RPMI7951 (cell line): ENCODE measurements at regions not wholly inside any gene's neighbourhood (a gene's known extent, or its start where the extent isn't known, plus 50 kb on each side); places are given as distances from the start of the nearest gene placed in this dataset.

Experiments
- DNase-seq: peaks from one replicate; pipeline ENCODE4 v3.0.0-alpha.2; 2012; ENCODE audit warnings: low read depth

DNA sequence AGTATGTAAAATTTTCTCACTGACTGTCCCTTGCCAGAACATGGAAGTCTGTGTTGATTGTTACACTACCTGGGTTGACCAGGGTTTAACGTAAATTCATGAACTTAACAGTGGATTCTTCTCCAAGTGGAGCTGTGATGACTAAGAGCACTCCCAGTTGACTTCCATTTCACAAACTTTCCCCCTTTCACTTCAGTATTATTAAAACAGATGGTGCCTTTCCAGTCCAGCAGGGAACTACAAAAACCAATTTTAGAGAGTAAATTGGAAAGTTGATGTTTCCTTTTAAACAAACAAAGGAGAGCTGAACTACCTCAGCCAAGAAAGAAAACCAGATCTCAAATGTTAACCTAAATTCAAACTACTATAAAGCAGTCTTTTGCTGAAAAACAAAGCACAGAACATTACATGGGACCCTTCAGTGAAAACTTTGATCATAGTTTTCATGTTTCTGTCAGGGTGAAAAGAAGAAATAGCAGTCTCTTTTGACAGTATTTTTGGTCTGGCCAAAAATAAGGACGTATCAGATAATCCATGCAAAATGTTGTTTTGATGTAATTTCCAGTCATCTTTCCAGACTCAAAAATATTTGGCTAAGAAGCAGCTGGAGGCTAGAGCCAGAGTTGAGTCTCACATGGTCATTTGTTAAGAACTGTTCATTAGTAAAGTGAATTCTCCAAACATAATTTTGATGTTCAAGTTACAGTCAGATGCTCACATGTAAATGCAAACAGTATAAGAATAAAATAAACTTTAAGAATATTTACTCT lies 479.9 kb upstream of the AKR1E2 start:
- DNase-seq, result peak; percentile 55

DNA sequence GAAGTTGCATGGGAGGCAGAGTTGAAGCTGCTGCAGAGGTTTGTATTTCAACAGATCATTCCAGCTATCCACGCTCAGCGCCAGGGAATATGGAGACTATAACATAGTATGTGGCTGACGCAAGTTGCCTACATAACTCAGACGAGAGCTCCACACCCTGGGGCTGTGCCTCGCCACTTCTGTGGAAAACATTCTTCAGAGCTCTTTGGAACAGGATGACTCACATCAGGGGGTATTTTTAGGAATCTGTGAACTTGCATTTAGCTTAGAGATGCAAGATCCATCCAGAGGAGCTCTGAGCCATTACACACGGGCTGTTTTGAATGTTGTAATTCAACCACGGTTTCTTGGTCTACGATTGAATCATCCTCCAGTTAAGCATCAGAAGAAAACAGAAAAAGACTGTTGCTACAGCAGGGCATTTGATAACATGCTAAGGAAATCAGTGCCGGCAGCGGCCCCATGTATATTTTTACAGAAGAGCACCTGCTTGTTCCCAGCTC lies 481.5 kb upstream of the AKR1E2 start:
- peak; percentile 100 for DNase-seq

DNA sequence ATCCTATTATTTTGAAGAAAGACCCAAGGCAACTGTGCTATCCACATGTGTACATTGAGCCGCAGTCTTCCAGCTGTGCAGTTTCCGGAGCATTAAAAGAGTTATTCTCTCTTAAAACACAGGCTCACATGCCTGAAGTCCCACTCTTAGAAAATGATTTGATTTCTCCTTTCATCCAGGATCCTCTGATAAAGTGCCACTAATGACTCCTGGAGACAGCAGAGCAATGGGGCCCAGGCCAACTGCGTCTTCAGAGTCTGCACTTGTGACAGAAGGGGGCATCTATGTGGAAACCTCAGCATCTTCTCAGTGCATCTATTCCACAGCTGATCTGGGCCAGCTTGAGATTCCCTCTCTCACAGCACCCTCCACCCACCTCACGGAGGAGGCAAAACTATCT lies 482.1 kb upstream of the AKR1E2 start:
- DNase-seq, result peak; percentile 64

GRCh38 chr10:4343091-4343490 lies 482.9 kb upstream of the AKR1E2 start:
- DNase-seq, result no peak

GRCh38 chr10:4338768-4339167 lies 487.2 kb upstream of the AKR1E2 start:
- no peak for DNase-seq

DNA sequence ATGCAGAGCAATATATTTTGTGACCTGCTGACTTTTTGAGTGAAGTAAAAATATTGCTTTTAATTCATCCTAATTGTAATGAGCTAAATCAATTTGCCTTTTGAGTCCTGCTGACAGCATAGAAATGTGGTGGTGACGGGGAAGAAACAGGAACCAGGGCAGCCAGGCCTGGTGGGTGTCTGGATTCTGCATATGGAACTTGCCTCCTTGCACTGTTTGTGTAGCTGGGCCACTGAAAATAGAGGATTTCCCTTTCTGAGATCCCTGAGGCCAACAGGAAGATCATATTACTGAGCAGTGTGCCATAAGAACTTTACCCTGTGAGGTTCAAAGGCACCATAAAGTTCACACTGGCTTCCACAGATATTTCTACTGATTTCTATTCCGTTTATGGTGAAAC lies 488.4 kb upstream of the AKR1E2 start:
- no peak for DNase-seq

GRCh38 chr10:4334871-4335270 lies 491.1 kb upstream of the AKR1E2 start:
- peak; percentile 55 for DNase-seq

GRCh38 chr10:4334015-4334414 lies 492.0 kb upstream of the AKR1E2 start:
- DNase-seq, result no peak

- DNase-seq, result no peak
Observed at GRCh38 chr10:4333459-4333894, 492.5 kb upstream of the AKR1E2 start.

DNA sequence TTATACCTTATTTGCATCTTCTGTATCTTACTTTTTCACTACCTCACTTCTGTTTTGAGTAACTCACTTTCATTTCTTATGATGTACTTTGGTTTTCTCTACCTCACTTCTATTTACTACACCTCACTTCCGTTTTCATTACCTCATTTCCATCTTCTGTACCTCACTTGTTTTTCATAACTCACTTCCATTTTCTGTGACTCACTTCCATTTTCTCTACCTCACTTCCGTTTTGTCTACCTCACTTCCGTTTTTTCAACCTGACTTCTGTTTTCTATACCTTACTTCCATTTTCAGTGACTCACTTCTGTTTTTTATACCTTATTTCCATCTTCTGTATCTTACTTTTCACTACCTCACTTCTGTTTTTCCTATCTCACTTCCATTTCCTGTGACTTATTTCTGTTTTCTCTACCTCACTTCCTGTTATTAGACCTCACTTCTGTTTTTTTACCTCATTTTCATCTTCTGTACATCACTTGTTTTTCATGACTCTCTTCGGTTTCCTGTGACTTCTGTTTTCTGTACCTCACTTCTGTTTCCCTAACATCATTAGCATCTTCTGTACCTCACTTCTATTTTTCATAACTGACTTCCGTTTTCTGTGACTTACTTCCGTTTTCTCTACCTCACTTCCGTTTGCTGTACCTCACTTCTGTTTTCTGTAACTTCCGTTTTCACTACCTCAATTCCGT lies 493.1 kb upstream of the AKR1E2 start:
- no peak for DNase-seq

DNA sequence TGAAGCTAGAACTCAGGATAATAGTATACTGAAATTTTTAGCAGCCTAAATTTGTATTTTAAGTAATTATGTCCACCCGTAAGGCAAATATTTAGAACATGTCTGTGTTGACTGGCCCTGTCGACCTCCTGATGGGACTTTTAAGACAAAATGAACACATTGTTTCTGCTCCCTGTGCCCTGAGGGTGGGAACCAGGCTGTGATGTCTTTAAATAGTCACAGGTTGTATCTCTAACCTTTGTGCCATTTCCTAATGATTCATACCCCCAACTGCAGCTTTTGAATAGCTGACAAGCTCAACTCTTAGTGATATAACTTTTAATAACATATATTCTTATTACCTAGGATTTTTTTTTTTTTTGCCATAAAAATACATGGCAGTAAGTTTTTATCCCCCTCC lies 494.9 kb upstream of the AKR1E2 start:
- peak; percentile 91 for DNase-seq

DNA sequence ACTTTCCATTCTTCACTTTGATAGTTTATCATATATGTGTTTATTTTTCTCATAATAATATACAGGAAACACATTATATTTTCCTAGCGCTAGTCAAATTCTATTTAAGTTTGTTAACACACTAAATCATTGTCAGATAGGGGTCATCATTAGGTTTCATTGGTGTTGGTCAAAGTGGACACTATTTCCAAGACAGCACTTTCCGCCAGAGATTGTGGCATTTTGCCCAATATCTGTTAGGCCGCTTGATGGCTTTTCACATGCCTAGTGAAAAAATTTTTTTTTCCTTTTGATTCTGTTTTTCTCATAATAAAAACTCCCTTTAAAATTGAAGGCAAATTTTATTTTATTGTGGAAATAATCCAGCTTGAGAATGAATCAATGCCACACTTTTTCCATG lies 495.4 kb upstream of the AKR1E2 start:
- DNase-seq, result no peak

DNA sequence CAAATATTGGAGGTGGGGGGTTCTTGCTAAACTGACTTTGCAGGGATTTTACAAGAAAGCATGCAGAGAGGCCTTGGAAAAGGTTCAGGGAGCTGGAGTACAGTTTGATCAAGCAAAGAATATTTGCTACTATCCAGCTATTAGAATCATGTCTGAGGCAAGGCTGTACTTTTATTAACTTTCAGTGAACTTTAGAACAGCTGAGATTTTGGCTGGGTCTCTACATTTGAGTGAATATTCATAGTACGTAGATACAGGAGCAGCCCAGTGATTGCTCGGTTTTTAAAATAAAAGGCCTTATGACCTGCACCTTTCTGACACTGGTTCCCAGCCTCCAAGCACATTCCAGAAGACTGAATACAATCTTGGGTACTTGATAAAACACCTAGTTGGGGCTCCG lies 496.8 kb upstream of the AKR1E2 start:
- DNase-seq, result no peak

DNA sequence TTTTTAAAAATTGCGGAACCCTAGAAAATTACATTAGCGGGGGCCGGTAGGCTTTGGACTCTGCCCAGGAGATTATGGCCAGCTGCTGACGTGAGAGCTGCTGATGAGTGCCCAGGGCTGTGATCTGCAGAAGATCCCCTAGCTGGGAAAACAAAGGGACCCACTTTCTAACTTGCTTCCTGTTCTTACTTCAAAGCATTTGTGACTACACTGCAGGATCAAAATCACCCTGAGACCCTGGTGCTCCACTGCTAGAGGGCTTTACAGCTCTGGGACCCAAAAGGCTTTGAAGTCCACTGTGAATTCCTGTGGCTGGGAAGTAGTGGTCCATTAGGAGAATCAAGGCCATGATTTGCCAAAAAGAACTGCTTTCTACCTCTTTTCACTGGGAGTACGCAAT lies 499.4 kb upstream of the AKR1E2 start:
- no peak for DNase-seq

DNA sequence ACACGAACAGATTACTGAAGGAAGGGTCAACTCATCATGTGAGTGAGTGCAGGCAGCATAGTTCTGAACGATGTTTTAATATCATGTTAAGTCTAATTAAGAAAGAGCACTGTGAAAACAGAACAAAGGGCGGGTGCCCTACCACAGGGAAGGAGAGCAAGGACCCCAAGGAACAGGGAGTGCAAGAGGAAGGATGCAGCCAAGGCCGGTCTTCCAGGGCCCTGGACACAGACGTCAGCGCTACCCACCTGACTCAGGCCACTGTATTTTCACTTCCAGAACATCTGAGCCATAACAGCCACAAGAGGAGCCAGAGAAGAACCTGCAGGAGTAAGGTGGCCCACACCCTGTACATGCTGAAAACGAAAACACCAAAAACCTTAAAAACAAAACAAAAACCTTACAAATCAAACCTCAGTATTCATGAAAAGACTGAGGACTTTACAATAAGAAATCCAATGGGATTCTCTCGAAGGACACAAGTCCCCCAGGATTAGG lies 506.1 kb upstream of the AKR1E2 start:
- no peak for DNase-seq

DNA sequence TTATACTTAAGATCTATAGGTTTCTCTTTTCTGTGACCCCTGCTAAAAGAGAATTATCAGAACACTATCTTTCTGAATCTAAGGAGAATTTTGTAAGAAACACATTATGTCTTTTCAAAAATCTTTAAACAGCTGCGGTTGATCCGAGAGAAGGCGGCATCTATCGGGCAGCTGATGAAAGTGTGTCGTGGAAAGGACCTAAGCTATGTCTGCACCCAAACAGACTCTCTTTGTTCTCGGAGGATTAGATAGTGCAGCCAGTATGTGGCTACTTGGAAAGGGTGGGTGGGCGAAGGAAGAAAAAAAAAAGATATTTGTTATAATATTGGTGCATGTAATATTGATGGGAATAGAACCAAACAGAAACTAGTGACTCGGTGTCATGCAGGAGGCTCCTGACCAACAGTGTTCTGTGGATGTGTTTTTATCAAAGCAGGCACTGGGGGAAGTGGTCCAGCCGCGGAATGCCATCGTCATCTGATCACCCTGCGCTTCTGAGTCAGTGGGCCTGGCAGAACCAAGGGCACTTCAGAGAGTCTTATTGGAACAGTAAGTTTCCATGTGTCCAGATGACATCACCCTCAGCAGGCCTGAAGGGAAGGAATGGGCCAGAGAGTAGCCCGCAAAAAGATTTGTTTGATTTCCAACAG lies 509.7 kb upstream of the AKR1E2 start:
- peak; percentile 99 for DNase-seq

DNA sequence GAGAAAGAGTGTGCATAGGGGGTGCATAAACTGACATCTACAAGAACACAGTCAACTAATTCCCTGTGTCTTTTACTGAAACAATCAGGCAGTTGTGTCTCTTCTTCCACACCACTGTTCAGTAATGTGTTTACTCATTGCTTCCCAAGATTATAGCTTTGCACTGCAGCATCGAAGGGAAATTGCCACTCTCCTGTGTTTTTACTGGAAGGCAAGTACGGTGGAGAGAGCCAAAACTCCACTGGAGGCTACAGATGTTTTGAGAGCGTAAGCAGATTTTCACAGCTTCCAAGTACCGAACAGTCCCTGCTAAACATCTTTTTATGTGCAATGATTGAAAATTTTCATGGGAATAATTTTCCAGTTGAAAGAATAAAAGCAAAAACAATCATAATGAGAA lies 510.5 kb upstream of the AKR1E2 start:
- DNase-seq, result peak; percentile 80

DNA sequence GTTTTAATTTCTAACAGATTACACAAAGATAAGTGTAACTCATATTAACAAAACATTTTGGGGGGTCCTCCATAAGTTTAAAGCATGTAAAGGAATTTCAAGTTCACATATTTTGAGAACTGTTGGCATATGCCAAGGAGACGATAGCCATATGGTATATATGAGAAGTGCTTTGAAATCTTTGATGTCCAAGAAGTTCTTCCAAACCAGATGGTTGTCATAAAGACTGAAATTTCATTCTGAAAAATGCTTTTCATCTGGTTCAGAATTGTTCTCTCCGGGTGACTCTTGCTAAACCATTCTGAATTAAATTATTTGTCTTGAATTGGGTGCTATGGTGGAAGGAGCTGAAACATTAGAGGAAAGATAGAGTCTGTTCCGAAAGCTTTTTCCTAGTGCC lies 513.0 kb upstream of the AKR1E2 start:
- no peak for DNase-seq

DNA sequence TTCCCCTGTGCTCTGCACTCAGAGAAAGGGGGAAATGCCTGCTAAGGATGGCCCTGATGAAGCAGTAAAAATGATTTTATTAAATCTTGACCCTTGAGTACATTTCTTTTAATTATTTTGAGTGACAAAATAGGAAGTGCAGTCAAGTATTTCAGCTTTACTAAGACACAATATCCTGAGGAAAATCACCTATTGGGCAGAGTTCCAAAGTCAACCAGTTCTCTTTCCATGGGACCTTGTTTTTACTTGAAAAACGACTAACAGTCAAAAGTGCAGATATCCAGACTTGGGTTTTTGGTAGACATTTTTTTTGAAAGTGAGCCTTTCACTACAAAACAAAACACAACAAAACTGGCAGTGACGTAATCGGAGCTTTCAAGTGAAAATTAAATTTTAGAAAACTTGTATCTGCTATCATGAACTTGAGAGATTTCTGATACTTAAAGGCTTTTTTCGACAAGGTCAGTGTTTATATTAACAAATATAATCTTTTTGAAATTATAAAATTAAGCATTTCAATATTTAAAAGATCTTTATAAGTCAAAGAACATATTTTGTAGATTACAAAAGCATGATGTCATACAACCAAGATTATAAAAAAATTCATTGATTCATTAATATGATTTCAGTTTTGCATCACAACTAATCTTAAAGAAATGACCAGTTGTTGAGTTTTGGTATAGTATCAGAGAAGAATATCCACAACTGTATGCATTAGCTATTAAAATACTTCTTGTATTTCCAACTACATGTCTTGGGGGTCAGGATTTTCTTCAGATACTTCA lies 513.8 kb upstream of the AKR1E2 start:
- DNase-seq, result no peak

GRCh38 chr10:4310172-4310571 lies 515.8 kb upstream of the AKR1E2 start:
- DNase-seq, result peak; percentile 16

- DNase-seq, result no peak
Observed at GRCh38 chr10:4307910-4308309, 518.1 kb upstream of the AKR1E2 start.

DNA sequence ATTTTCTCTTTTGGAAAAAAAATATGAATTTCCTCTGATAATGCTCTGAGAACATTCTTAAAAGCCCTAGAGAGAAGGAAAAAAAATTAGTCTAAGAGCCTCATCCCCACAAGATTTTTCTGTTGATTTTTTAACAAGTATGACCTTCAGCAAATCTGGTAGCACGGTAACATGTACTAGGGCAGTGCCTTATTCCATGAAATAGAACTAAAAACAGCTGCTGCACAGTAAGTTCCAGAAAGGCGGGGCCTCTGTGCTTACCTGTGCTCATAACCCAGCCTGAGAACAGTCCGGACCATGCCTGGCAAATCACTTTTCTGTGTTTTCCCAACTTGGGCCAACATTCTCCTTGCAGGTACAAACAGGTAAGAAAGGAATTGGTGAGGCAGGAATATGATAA lies 519.1 kb upstream of the AKR1E2 start:
- DNase-seq, result no peak
